Fibroblast of upper back skin (primary cell): ENCODE measurements at regions not wholly inside any gene's neighbourhood (a gene's known extent, or its start where the extent isn't known, plus 50 kb on each side); places are given as distances from the start of the nearest gene placed in this dataset.

ENCODE experiments used
- DNase-seq: peaks from one replicate; pipeline ENCODE4 v3.0.0-alpha.2; 2013

GRCh38 chr18:72174972-72175649 lies 369.0 kb downstream of the CBLN2 start:
- peak; percentile 82 for DNase-seq

GRCh38 chr18:72171596-72171995 lies 372.5 kb downstream of the CBLN2 start:
- no peak for DNase-seq

GRCh38 chr18:72161691-72162090 lies 382.5 kb downstream of the CBLN2 start:
- peak; percentile 50 for DNase-seq

GRCh38 chr18:72160510-72161445 lies 383.4 kb downstream of the CBLN2 start:
- DNase-seq = peak; percentile 17

- DNase-seq = peak; percentile 15
Observed at GRCh38 chr18:72155327-72155726, 388.8 kb downstream of the CBLN2 start.

- DNase-seq = no peak
Observed at GRCh38 chr18:72154926-72155325, 389.2 kb downstream of the CBLN2 start.

- DNase-seq = no peak
Observed at GRCh38 chr18:72152935-72153334, 391.2 kb downstream of the CBLN2 start.

- DNase-seq = no peak
Observed at GRCh38 chr18:72147830-72148229, 396.3 kb downstream of the CBLN2 start.

GRCh38 chr18:72140007-72140406 lies 404.1 kb downstream of the CBLN2 start:
- DNase-seq = no peak

GRCh38 chr18:72128649-72129048 lies 415.5 kb downstream of the CBLN2 start:
- peak; percentile 33 for DNase-seq

GRCh38 chr18:72122103-72122502 lies 422.0 kb downstream of the CBLN2 start:
- no peak for DNase-seq

GRCh38 chr18:72119082-72119481 lies 425.1 kb downstream of the CBLN2 start:
- no peak for DNase-seq

- DNase-seq = peak; percentile 1
Observed at GRCh38 chr18:72114801-72115594, 429.1 kb downstream of the CBLN2 start.

GRCh38 chr18:72107647-72108383 lies 436.3 kb downstream of the CBLN2 start:
- peak; percentile 56 for DNase-seq

- no peak for DNase-seq
Observed at GRCh38 chr18:72104851-72105250, 439.3 kb downstream of the CBLN2 start.

- DNase-seq = no peak
Observed at GRCh38 chr18:72102412-72102811, 441.7 kb downstream of the CBLN2 start.

GRCh38 chr18:72100465-72101004 lies 443.6 kb downstream of the CBLN2 start:
- DNase-seq = no peak

GRCh38 chr18:72091369-72091768 lies 452.8 kb downstream of the CBLN2 start:
- DNase-seq = no peak

GRCh38 chr18:72089432-72089831 lies 454.7 kb downstream of the CBLN2 start:
- no peak for DNase-seq

- peak; percentile 25 for DNase-seq
Observed at GRCh38 chr18:72086421-72086820, 457.7 kb downstream of the CBLN2 start.

- DNase-seq = no peak
Observed at GRCh38 chr18:72075040-72075439, 469.1 kb downstream of the CBLN2 start.

- DNase-seq = no peak
Observed at GRCh38 chr18:72063001-72063400, 481.1 kb downstream of the CBLN2 start.
